Fibroblast of lung (primary cell): ENCODE measurements at regions not wholly inside any gene's neighbourhood (a gene's known extent, or its start where the extent isn't known, plus 50 kb on each side); places are given as distances from the start of the nearest gene placed in this dataset.

Source experiments
- DNase-seq, 2 donors: peaks; one replicate each; pipeline versions ENCODE4 v3.0.0 to v3.0.0-alpha.2; 2010; ENCODE audit warnings: low read depth in 2 of 2
- H2AFZ ChIP-seq: 2 replicates; pipeline ENCODE4 v1.5.1; 2012; ENCODE audit warnings: low read length, control low read depth, inconsistent platforms
- H3K27ac ChIP-seq: 2 replicates; pipeline ENCODE4 v1.5.1; 2011; ENCODE audit warnings: low read length, control low read depth; ENCODE audit not compliant: insufficient read depth
- H3K27me3 ChIP-seq: 2 replicates; pipeline ENCODE4 v1.5.1; 2011; ENCODE audit warnings: mild to moderate bottlenecking, low read length; ENCODE audit not compliant: control insufficient read depth, insufficient read depth
- H3K36me3 ChIP-seq: 2 replicates; pipeline ENCODE4 v1.5.1; 2011; ENCODE audit warnings: low read length; ENCODE audit not compliant: control insufficient read depth, insufficient read depth
- H3K4me1 ChIP-seq: 2 replicates; pipeline ENCODE4 v1.5.1; 2011; ENCODE audit warnings: low read length; ENCODE audit not compliant: control insufficient read depth, insufficient read depth; ENCODE audit errors: extremely low read depth
- H3K4me2 ChIP-seq: 2 replicates; pipeline ENCODE4 v1.5.1; 2011; ENCODE audit warnings: low read length, control low read depth; ENCODE audit not compliant: insufficient read depth; ENCODE audit errors: extremely low read depth
- H3K4me3 ChIP-seq, 4 experiments: fragments of 200-600 bp in 1 of 4; sonication (generic) in 1 of 4; replicated peaks in 1 of 4; 2 replicates each; pipeline ENCODE4 v1.5.1; 2011 to 2016; ENCODE audit warnings: low read length in 4 of 4, low read depth in 3 of 4, mild to moderate bottlenecking in 3 of 4, control low read depth in 2 of 4, inconsistent platforms in 1 of 4, mixed read lengths in 1 of 4; ENCODE audit not compliant: insufficient read depth in 1 of 4; ENCODE audit errors: control extremely low read depth in 1 of 4
- H3K79me2 ChIP-seq: 2 replicates; pipeline ENCODE4 v1.5.1; 2012; ENCODE audit warnings: mild to moderate bottlenecking, low read length, inconsistent platforms; ENCODE audit not compliant: control insufficient read depth, insufficient read depth
- H3K9ac ChIP-seq: 2 replicates; pipeline ENCODE4 v1.5.1; 2011; ENCODE audit warnings: mild to moderate bottlenecking, low read length, control low read depth; ENCODE audit not compliant: insufficient read depth
- H3K9me3 ChIP-seq: 2 replicates; pipeline ENCODE4 v1.5.1; 2012; ENCODE audit warnings: low read depth, low read length; ENCODE audit not compliant: control insufficient read depth, insufficient read depth
- H4K20me1 ChIP-seq: 2 replicates; pipeline ENCODE4 v1.5.1; 2011; ENCODE audit warnings: low read length; ENCODE audit not compliant: control insufficient read depth, insufficient read depth; ENCODE audit errors: extremely low read depth
- EZH2 ChIP-seq: IDR thresholded peaks from 2 replicates; pipeline ENCODE4 v1.5.1; 2012; ENCODE audit warnings: low read length, control low read depth, mild to moderate bottlenecking; ENCODE audit errors: missing control alignments
- TF ChIP-seq, protein P1 (sequence below), 2 donors: IDR thresholded peaks in 1 of 2; conservative IDR thresholded peaks in 1 of 2; 1 replicate in 1 of 2; 2 replicates in 1 of 2; pipeline ENCODE4 v1.5.1; 2011 to 2012; ENCODE audit warnings: low read length in 2 of 2, control low read depth in 1 of 2, inconsistent platforms in 1 of 2, low read depth in 1 of 2, mild to moderate bottlenecking in 1 of 2

GRCh38 chr1:81377406-81377805 lies 423.3 kb upstream of the ADGRL2 start:
- Histone ChIP-seq H2AFZ (no peak overlapping the region), H3K27me3 (no peaks in the 10 kb centered on the region), H3K4me2 (no peak overlapping the region), H3K9me3 (no peaks in the 10 kb centered on the region), H3K79me2 (no peaks in the 10 kb centered on the region), H3K4me1 (no peaks in the 10 kb centered on the region), H3K36me3 (no peaks in the 10 kb centered on the region), H4K20me1 (no peaks in the 10 kb centered on the region), H3K27ac (no peak overlapping the region), H3K9ac (no peak overlapping the region), H3K4me3 (no peak overlapping the region)
- DNase-seq = no peak
- TF ChIP-seq, protein P1, sequence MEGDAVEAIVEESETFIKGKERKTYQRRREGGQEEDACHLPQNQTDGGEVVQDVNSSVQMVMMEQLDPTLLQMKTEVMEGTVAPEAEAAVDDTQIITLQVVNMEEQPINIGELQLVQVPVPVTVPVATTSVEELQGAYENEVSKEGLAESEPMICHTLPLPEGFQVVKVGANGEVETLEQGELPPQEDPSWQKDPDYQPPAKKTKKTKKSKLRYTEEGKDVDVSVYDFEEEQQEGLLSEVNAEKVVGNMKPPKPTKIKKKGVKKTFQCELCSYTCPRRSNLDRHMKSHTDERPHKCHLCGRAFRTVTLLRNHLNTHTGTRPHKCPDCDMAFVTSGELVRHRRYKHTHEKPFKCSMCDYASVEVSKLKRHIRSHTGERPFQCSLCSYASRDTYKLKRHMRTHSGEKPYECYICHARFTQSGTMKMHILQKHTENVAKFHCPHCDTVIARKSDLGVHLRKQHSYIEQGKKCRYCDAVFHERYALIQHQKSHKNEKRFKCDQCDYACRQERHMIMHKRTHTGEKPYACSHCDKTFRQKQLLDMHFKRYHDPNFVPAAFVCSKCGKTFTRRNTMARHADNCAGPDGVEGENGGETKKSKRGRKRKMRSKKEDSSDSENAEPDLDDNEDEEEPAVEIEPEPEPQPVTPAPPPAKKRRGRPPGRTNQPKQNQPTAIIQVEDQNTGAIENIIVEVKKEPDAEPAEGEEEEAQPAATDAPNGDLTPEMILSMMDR (conservative IDR thresholded peaks at IDR 0.05 in 1 of 2, IDR thresholded peaks at IDR 0.05 in 1 of 2; ENCODE audit: low read depth in 1 of 2, low read length in 2 of 2) = no peak
- TF ChIP-seq EZH2 = no peak

GRCh38 chr1:81375884-81376548 lies 424.7 kb upstream of the ADGRL2 start:
- Histone ChIP-seq H3K9me3 (no peaks in the 10 kb centered on the region), H3K79me2 (no peaks in the 10 kb centered on the region), H3K27me3 (no peaks in the 10 kb centered on the region), H3K27ac (no peak overlapping the region), H2AFZ (no peak overlapping the region), H3K9ac (no peak overlapping the region), H4K20me1 (no peaks in the 10 kb centered on the region), H3K4me3 (no peak overlapping the region), H3K4me2 (no peak overlapping the region), H3K36me3 (no peaks in the 10 kb centered on the region), H3K4me1 (no peaks in the 10 kb centered on the region)
- TF ChIP-seq, protein P1 (conservative IDR thresholded peaks at IDR 0.05 in 1 of 2, IDR thresholded peaks at IDR 0.05 in 1 of 2; ENCODE audit: low read depth in 1 of 2, low read length in 2 of 2) = no peak
- TF ChIP-seq EZH2 = no peak
- DNase-seq = no peak

GRCh38 chr1:81374481-81374880 lies 426.3 kb upstream of the ADGRL2 start:
- no peaks in the 10 kb centered on the region for H3K9me3 ChIP-seq
- H4K20me1 ChIP-seq = no peaks in the 10 kb centered on the region
- H3K36me3 ChIP-seq = no peaks in the 10 kb centered on the region
- no peak for DNase-seq
- H3K27me3 ChIP-seq = no peaks in the 10 kb centered on the region
- no peak overlapping the region for H2AFZ ChIP-seq
- H3K9ac ChIP-seq = no peak overlapping the region
- H3K79me2 ChIP-seq = no peaks in the 10 kb centered on the region
- H3K4me1 ChIP-seq = no peaks in the 10 kb centered on the region
- H3K27ac ChIP-seq = no peak overlapping the region
- TF ChIP-seq EZH2 = no peak
- TF ChIP-seq, protein P1 (conservative IDR thresholded peaks at IDR 0.05 in 1 of 2, IDR thresholded peaks at IDR 0.05 in 1 of 2; ENCODE audit: low read depth in 1 of 2, low read length in 2 of 2) = no peak
- H3K4me3 ChIP-seq = no peak overlapping the region
- H3K4me2 ChIP-seq = no peak overlapping the region
